GM18519 (cell line): ENCODE measurements at regions not wholly inside any gene's neighbourhood (a gene's known extent, or its start where the extent isn't known, plus 50 kb on each side); places are given as distances from the start of the nearest gene placed in this dataset.
"Not testable (repeated sequence)": the region's sequence is repeated elsewhere in the genome, so short reads cannot be mapped to it uniquely, and the experiment has no call there.

Source experiments
- ATAC-seq: cut with Tn5 transposase; IDR thresholded peaks from one replicate; pipeline ENCODE4 v1.9.1; 2021; ENCODE audit warnings: mild to moderate bottlenecking, moderate library complexity; ENCODE audit not compliant: unreplicated experiment, low FRiP score

GRCh38 chr1:72986591-72987290 lies 704.4 kb upstream of the NEGR1 start:
- ATAC-seq = no peak

GRCh38 chr1:72985024-72985423 lies 702.7 kb upstream of the NEGR1 start:
- ATAC-seq = not testable (repeated sequence)

- not testable (repeated sequence) for ATAC-seq
Measured at GRCh38 chr1:72983011-72983410, 700.7 kb upstream of the NEGR1 start.

- no peak for ATAC-seq
Measured at GRCh38 chr1:72969461-72969860, 687.1 kb upstream of the NEGR1 start.

- ATAC-seq = no peak
Measured at GRCh38 chr1:72954943-72955342, 672.6 kb upstream of the NEGR1 start.

- ATAC-seq = not testable (repeated sequence)
Measured at GRCh38 chr1:72950900-72951299, 668.6 kb upstream of the NEGR1 start.

- no peak for ATAC-seq
Measured at GRCh38 chr1:72946903-72947499, 664.7 kb upstream of the NEGR1 start.

- ATAC-seq = no peak
Measured at GRCh38 chr1:72942008-72942407, 659.7 kb upstream of the NEGR1 start.

GRCh38 chr1:72938408-72938807 lies 656.1 kb upstream of the NEGR1 start:
- no peak for ATAC-seq

- ATAC-seq = no peak
Measured at GRCh38 chr1:72937905-72938304, 655.6 kb upstream of the NEGR1 start.

- ATAC-seq = no peak
Measured at GRCh38 chr1:72936942-72937341, 654.6 kb upstream of the NEGR1 start.

- ATAC-seq = no peak
Measured at GRCh38 chr1:72936151-72936740, 653.9 kb upstream of the NEGR1 start.

- ATAC-seq = no peak
Measured at GRCh38 chr1:72932025-72932424, 649.7 kb upstream of the NEGR1 start.

- no peak for ATAC-seq
Measured at GRCh38 chr1:72930528-72930927, 648.2 kb upstream of the NEGR1 start.

- no peak for ATAC-seq
Measured at GRCh38 chr1:72918940-72919339, 636.6 kb upstream of the NEGR1 start.

GRCh38 chr1:72917920-72918319 lies 635.6 kb upstream of the NEGR1 start:
- ATAC-seq = no peak

- ATAC-seq = no peak
Measured at GRCh38 chr1:72915581-72915980, 633.2 kb upstream of the NEGR1 start.

GRCh38 chr1:72911656-72912055 lies 629.3 kb upstream of the NEGR1 start:
- no peak for ATAC-seq

- ATAC-seq = no peak
Measured at GRCh38 chr1:72896256-72896655, 613.9 kb upstream of the NEGR1 start.

GRCh38 chr1:72892461-72892860 lies 610.1 kb upstream of the NEGR1 start:
- ATAC-seq = no peak

- ATAC-seq = no peak
Measured at GRCh38 chr1:72891976-72892375, 609.6 kb upstream of the NEGR1 start.

GRCh38 chr1:72885841-72886240 lies 603.5 kb upstream of the NEGR1 start:
- ATAC-seq = no peak
